ENCODE measurements at regions not wholly inside any gene's neighbourhood (a gene's known extent, or its start where the extent isn't known, plus 50 kb on each side); places are given as distances from the start of the nearest gene placed in this dataset.

DNA sequence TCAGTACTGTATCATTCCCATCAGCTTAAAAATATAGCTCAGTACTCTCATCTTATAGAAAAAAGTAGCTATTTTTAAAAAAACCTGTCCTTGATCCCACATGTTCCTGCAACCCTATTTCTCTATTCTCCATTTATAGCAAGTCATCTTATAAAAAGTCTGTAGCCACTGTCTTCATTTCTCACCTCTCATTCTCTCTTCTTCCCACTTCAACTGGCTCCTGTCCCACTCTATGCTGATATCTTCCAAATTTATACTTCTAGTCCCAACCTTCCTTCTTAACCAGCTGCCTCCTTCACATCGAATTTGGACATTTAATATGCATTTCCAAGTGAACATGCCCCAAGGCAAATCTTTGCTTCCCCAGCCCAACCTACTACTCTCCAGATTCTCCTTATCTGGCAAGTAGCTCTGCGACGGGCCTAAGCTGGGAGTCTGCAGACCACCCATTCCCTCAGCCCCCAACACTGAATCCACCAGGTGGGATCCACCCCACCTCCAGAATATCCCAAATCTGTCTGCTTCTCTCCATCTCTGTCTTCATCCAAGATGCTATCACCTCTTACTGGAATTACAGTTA, 52.0 kb upstream of the TANC2 start:
- DNase-seq = no peak
- no peak for TF ChIP-seq POLR2A (IDR thresholded peaks at IDR 0.05; ENCODE audit: low read length)
- no peak for TF ChIP-seq GATA1 (IDR thresholded peaks at IDR 0.05; ENCODE audit: low read depth, low read length)

DNA sequence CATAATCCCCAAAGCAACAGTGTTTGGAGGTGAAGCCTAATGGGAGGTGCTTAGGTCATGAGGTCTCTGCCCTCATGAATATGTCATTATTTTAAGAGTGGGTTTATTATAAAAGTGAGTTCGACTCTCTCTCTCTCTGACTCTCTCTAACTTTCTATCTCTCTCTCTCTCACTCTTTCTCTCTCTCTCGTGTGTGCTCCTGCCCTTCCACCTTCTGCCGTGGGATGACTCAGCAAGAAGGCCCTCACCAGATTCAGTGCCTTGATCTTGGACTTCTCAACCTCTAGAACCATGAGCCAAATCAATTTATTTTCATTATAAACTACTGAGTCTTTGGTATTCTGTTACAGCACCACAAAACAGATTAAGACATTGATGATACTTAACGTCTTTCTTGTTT, 53.7 kb upstream of the TANC2 start:
- DNase-seq = no peak
- no peak for TF ChIP-seq POLR2A (IDR thresholded peaks at IDR 0.05; ENCODE audit: low read length)
- TF ChIP-seq GATA1 (IDR thresholded peaks at IDR 0.05; ENCODE audit: low read depth, low read length) = no peak

DNA sequence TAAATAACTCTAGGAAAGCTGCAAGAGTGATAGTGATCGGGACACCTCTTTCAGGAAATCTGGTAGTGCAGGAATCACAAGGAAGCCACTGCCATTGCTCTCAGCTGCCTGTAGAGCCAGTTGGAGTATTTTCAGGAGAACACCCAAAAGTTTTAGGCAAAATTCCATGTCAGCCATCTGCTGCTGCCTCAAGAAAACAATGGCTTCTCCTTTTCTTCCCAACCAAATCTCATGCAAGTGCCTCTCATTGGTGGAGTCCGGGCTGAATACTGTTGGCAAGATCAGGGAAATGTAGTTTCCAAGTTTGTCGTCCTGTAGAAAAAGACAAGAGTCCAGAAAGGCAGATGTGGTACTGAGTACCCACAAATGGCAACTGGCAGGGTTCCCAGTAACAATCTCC, 54.9 kb upstream of the TANC2 start:
- no peak for TF ChIP-seq GATA1 (IDR thresholded peaks at IDR 0.05; ENCODE audit: low read depth, low read length)
- TF ChIP-seq POLR2A (IDR thresholded peaks at IDR 0.05; ENCODE audit: low read length) = no peak
- no peak for DNase-seq

DNA sequence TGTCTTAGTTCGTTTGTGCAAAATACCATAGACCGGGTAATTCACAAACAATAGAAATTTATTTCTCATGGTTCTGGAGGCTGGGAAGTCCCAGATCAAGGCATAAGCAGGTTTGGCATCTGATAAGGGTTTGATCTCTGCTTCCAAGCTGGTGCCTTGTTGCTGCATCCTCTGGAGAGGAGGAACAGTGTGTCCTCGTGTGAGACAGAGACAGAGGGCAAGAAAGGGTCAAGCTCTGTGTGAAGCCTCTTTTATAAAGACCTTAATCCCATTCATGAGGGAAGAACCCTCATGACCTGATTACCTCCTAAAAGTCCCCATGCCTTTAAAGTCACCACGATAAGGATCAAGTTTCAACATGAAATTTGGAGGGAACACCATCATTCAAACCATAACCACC, 55.8 kb upstream of the TANC2 start:
- no peak for DNase-seq
- TF ChIP-seq GATA1 (IDR thresholded peaks at IDR 0.05; ENCODE audit: low read depth, low read length) (no peak), POLR2A (IDR thresholded peaks at IDR 0.05; ENCODE audit: low read length) (no peak)

DNA sequence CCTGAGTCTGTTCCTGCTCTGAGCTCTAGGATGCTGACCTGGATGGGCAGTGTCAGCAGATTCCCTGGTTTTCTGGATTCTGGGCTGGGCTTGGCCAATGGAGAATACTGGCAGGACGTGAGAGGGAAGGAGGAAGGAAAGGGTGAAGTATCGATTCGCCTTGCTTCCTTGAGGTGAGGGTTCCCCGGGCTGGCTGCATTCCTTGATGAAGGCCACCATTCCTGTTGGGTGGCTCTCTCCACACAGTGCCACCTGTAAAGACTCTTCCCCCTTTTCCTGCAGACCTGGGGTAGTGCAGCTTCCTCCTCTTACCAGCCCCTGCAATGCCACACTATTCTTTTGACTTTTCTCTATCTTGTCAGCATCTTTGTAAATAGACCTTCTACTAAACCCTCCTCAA, 58.1 kb upstream of the TANC2 start:
- TF ChIP-seq GATA1 (IDR thresholded peaks at IDR 0.05; ENCODE audit: low read depth, low read length) (no peak), POLR2A (IDR thresholded peaks at IDR 0.05; ENCODE audit: low read length) (no peak)
- DNase-seq = no peak

DNA sequence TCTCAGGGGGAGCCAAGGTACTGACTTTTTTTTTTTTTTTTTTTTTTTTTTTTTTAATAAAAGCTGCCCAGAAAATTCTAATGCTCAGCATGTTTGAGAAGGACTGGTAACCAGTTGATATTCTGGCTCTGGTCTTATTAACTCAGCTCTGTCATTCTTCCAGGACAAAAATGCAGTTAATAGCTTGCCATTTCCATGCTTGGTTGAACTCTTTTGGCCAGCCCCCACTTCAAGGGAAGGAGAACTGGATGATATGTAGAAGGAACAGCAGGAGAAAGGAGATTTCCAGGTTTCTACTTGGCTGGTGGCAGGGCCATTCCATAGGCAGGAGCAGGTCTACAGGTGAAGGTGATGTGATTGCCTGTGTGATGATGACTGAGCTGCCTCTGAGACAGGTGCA, 59.2 kb upstream of the TANC2 start:
- DNase-seq = no peak
- TF ChIP-seq GATA1 (IDR thresholded peaks at IDR 0.05; ENCODE audit: low read depth, low read length) = no peak

DNA sequence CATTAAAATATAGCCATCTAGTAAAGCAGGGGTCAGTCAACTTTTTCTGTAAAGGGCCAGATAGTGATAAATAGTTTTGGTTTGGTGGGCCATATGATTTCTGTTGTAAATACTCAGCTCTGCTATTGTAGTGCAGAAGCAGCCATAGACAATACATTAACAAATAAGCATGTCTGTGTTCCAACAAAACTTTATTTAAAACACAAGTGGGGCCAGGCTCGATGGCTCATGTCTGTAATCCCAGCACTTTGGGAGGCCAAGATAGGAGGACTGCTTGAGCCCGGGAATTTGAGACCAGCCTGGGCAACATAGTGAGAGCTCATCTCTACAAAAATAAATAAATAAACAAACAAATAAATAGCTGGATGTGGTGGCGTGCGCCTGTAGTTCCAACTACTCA, 60.8 kb upstream of the TANC2 start:
- no peak for TF ChIP-seq GATA1 (IDR thresholded peaks at IDR 0.05; ENCODE audit: low read depth, low read length)
- TF ChIP-seq POLR2A (IDR thresholded peaks at IDR 0.05; ENCODE audit: low read length) = no peak
- no peak for DNase-seq

DNA sequence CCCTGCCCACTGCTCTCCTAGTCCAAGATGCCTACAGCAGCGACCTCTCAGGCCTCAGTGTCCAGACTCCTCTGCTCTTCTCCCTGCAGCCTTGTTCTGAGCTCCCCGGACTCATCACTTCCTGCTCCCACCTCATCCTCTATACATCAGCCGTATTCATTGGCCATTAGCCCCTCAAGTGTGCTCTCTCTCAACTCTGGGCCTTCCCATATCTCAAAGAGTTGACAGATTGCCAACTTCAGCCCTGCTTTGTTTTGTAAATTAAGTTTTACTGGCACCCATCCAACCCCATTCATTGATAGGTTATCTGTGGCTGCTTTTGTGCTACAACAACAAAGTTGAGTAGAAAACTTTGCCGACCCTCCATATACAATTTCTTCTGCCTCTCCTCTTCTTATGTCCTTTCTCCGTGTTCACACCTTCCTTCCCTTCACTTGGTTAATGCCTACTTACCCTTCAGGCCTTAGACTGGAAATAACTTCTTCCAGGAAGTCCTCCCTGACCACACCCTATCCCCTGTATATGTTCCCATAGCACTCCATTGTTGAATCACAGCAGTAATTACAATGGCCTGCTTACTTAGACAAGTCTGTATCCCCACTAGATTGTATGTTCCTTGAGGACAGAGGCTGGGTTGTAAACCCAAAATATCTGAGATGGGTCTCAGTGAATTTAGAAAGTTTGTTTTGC, 63.4 kb upstream of the TANC2 start:
- no peak for DNase-seq
- no peak for TF ChIP-seq GATA1 (IDR thresholded peaks at IDR 0.05; ENCODE audit: low read depth, low read length)
- TF ChIP-seq POLR2A (IDR thresholded peaks at IDR 0.05; ENCODE audit: low read length) = no peak

DNA sequence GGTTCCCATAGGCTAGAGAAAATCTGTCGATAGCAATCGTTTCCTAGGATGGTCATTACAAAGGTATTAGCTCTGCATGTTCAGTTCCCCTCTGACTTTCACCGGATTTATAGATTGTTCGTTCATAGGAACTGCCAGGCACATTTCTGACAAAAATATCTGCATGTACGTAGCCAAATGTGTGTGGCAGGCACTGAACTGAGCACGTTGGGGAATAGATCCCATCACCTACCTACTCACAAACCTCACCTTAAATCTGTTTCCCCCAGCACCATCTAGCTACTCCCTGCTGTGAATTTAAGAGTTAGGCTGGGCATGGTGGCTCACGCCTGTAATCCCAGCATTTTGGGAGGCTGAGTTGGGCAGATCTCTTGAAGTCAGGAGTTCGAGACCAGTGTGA, 64.5 kb upstream of the TANC2 start:
- TF ChIP-seq POLR2A (IDR thresholded peaks at IDR 0.05; ENCODE audit: low read length) (no peak), GATA1 (IDR thresholded peaks at IDR 0.05; ENCODE audit: low read depth, low read length) (no peak)
- DNase-seq = no peak

DNA sequence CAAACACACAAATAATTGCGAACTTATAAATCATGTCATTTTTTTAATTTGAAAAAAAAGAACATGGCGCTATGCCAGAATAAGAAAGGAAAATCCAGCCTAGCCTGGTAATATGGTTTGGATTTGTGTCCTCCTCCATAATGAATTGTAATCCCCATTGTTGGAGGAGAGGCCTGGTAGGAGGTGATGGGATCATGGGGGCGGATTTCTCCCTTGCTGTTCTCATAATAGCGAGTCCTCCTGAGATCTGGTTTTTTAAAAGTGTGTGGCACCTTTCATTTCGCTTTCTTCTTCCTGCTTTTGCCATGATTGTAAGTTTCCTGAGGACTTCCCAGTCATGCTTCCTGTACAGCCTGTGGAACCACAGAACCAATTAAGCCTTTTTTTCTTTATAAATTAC, 65.9 kb upstream of the TANC2 start:
- no peak for DNase-seq
- TF ChIP-seq POLR2A (IDR thresholded peaks at IDR 0.05; ENCODE audit: low read length) (no peak), GATA1 (IDR thresholded peaks at IDR 0.05; ENCODE audit: low read depth, low read length) (no peak)

DNA sequence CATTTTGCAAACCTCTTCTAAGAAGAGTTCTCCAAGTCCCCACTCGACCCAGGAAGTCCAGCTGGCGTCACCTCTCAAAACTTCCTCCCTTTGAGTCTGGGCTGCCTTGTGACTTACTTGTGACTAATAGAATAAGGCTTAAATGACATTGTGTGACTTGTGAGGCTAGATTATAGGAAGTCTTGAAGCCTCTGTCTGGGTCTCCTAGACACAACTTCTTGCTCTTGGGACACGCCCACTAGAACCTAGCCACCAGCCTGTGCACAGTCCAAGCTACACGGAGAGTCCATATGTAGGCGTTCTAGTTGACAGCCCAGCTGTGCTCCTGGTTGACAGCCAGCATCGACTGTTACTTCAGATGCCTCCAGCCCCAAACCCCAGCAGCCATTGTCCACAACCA, 66.7 kb upstream of the TANC2 start:
- no peak for DNase-seq
- TF ChIP-seq GATA1 (IDR thresholded peaks at IDR 0.05; ENCODE audit: low read depth, low read length) = no peak

DNA sequence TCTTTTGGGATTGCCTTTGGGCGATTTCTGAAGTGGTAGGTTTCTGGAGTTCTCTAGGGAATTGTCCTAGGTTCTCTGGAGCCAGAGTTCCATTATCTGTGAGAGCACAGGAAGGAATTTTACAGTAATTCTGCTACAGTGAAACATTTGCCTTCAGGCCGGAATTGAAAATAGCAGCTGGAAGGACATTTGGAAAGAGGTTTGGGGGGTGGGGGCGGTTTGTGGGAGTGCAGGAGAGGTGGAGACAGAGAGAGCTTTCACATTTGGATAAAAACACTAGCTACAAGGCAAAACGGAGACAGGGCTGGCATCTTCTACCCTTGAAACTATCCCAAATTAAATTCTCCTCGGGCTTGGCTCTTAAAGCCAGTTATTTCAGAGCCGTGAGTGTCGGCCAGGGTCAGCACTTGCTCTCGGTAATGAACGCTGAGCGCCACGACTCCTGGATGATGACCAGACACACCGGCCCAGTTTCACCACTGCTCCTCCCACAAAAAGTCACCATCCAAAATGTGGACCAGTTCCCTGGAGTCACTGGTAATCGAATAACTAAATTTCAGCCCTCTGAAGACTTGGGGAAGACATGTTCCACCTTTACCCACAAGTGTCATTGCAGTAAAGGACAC, 67.7 kb upstream of the TANC2 start:
- TF ChIP-seq GATA1 (IDR thresholded peaks at IDR 0.05; ENCODE audit: low read depth, low read length) = no peak
- no peak for TF ChIP-seq POLR2A (IDR thresholded peaks at IDR 0.05; ENCODE audit: low read length)
- DNase-seq = no peak

DNA sequence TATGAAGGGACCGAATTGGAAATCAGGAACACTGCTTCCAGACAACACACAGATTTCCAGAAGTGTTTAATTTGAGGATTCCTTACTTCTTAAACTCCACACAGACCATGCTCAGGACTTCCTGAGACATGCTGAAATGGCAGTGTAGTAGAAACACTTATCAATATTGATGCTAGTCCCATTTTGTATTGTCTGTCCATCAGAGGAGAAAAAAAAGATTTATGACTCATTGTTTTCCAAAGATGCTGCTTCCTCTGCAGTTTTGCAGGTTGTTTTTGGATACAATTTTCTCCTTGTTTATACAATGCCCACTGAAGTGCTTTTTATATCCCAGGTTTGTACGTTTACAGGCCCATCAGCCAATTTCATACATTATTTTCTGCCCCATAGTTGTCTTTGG, 68.3 kb upstream of the TANC2 start:
- TF ChIP-seq GATA1 (IDR thresholded peaks at IDR 0.05; ENCODE audit: low read depth, low read length) = no peak
- no peak for TF ChIP-seq POLR2A (IDR thresholded peaks at IDR 0.05; ENCODE audit: low read length)
- no peak for DNase-seq

DNA sequence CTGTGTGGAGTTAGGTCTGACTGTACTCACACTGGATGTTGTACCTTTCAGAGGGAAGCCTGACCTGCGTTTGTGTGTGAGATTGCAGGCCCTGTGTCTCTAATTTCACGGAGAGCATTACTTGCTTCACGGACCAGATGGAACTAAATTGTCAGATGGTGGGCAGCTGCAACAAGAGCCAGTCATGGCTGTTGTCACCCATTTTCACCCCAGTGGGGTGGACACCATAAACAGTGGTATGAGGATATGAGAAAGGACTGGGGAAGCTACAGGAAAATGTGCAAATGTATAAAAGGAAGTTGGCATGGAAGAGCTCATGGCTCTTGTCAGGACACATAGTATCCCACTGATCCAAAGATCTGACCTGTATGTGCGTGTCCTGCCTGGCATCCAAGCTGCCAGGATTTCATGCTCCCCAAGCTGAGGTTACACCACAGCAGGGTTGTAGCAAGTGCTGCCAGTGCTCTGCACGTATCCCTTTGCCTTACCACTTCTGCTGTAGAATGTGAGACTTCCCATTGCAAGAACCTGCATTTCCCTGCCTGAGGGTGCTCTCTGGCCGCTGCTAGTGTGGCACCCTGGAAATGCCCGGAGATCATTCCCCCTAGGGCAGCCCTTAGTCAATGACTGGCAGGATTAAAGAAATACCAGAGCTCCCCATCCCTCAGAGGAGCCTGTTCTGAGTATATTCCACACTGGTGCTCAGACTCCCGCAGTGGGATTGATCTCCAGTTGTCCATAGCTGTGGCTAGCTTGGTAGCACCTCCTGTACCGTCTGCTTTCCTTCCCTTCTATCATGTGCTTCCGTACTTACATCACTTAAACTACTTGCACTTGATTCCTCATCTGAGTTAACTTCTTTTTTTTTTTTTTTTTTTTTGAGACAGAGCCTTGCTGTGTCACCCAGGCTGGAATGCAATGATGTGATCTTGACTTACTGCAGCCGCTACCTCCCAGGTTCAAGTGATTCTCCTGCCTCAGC, 70.4 kb upstream of the TANC2 start:
- DNase-seq = no peak
- no peak for TF ChIP-seq POLR2A (IDR thresholded peaks at IDR 0.05; ENCODE audit: low read length)
- TF ChIP-seq GATA1 (IDR thresholded peaks at IDR 0.05; ENCODE audit: low read depth, low read length) = no peak
